HG03378 (cell line): ENCODE measurements at regions not wholly inside any gene's neighbourhood (a gene's known extent, or its start where the extent isn't known, plus 50 kb on each side); places are given as distances from the start of the nearest gene placed in this dataset.

Experiments used
- ATAC-seq: cut with Tn5 transposase; IDR thresholded peaks from one replicate; pipeline ENCODE4 v1.9.1; 2021; ENCODE audit warnings: mild to moderate bottlenecking, moderate library complexity; ENCODE audit not compliant: unreplicated experiment

- no peak for ATAC-seq
These were observed 1178.5 kb upstream of the MIR17HG start for GRCh38 chr13:90168953-90169352.

GRCh38 chr13:90170208-90170607 is 1177.3 kb upstream of the MIR17HG start:
- ATAC-seq: no peak

GRCh38 chr13:90171649-90172048 is 1175.8 kb upstream of the MIR17HG start:
- no peak for ATAC-seq

DNA sequence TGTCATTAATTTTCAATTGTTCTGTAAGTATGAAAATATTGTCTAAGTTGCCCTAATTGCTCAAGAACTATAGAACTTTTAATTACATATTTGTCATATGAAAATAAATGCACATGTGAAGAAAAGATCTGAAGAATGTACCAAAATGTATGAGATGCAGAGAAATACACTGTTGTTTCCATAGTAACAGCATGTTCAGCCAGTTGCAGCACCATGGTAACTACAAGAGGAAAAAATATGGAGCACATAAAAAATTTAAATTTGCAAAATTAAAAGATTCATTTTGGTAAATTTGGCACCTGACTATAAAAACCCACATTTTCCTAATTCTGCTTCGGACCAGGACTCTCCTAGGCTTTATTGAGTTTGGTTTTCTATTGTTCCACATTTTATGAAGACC is 1170.0 kb upstream of the MIR17HG start:
- no peak for ATAC-seq

DNA sequence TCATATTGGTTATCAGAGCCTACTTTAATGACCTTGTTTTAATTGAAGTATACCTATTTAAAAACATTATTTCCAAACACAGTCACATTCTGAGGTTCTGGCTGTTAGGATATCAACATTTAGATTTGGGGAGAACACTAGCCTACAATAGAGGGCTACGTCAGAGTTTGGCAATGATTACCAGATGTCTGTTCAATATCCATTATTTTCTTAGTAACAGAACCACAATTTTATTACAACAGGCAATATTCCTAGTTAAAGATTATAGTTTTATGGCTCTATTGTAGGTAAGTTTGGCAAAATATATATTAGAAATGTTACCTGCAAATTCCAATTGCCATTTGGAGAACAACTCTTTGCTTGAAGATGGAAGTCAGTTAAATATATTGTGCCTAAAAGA is 1163.1 kb upstream of the MIR17HG start:
- ATAC-seq: no peak

GRCh38 chr13:90185734-90186133 is 1161.8 kb upstream of the MIR17HG start:
- ATAC-seq: no peak

DNA sequence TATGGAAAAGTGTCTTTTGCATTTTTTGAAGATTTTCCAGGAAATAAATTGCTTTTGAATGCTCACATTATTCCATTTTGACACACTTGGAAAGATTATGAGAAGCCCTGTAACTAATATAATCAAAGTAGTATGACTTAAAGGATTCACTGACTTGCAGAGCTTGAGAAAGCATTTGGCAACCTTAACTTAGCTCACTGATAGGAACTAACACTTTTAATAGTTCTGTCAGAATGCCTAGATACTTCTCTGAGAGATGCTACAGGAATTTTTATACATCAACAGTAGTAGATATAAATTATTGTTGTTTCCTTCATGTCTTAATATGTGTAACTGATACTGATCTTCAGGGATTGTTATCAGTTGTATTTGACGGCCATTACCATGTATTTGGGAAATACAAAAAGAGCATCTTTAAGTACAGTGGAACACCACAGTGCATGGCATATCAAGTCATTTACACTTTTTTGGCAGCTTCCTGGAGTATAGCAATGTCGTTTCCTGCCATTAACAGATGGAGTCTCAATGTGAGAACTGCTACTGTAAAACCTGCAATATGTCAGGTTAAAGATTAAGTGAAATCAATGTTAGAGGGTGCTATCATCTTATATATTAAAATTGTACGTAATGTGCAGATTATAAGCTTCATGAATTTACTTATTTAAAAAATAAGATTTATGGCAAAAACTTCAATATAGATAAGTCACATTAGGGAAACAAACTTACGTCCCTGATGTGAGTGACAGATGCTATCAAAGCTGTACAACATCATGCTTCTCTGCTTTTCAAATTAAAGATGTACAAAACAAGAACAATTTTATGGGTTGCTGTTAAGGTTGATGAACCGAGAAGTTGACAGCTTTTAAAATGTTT is 1159.8 kb upstream of the MIR17HG start:
- no peak for ATAC-seq

- no peak for ATAC-seq
These were observed 1159.2 kb upstream of the MIR17HG start for GRCh38 chr13:90188351-90188636.

GRCh38 chr13:90197722-90198121 is 1149.8 kb upstream of the MIR17HG start:
- ATAC-seq: no peak

GRCh38 chr13:90201202-90201601 is 1146.3 kb upstream of the MIR17HG start:
- no peak for ATAC-seq

DNA sequence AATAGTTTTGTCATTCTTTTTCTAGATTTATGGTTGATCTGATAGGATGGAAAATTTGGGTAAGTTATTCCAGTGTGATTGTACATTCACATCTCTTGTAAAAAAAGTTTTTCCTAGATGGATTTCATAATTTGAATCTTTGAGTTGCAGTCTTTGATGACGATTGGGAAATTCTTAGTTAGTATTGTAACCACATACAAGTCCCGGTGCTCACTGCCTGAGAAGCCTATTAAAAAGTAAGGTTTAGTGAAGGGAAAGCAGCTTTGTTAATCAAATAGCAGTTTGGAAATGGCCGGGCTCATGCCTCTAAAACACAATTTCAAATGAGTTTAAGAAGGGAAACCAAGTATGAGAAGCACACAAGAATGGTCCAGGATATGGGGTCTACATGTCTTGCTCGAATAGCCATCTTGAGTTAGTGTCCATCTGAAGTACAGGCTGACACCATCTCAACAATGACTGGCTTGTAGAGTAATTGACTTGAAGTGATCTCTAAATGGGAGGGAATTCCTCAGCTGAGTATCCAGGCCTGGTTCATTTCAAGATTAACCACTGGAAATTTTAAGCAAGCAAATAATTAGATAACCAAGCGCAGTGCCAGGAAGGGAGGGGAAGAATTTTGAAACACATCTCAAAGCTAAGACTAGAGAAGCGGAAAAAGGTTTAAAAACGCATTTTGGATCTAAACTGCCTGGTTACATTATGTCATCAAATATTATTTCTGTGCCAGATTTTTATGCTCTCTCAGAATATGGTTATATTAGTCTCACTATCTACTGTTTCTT is 1145.6 kb upstream of the MIR17HG start:
- no peak for ATAC-seq

- ATAC-seq: no peak
These were observed 1142.4 kb upstream of the MIR17HG start for GRCh38 chr13:90205081-90205480.

- ATAC-seq: no peak
These were observed 1141.6 kb upstream of the MIR17HG start for GRCh38 chr13:90205911-90206310.

- ATAC-seq: no peak
These were observed 1130.2 kb upstream of the MIR17HG start for GRCh38 chr13:90217275-90217674.

DNA sequence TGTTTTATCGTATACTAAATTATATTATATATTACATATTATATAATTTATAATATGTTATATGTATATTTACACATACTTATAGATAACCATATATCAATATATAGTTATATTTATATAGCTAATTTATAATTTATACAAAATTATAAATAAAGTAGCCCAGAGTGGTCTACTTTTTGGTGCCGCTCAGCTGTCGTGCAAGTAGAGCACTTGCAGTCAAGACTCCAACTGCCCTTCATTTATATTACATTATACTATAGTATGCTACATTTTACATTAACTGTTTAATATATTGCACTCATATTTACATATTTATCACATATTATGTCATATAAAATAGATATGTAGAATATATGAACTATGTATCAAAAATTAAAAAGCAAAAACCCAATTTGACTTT is 1124.7 kb upstream of the MIR17HG start:
- no peak for ATAC-seq

- ATAC-seq: no peak
These were observed 1117.2 kb upstream of the MIR17HG start for GRCh38 chr13:90230311-90230710.

DNA sequence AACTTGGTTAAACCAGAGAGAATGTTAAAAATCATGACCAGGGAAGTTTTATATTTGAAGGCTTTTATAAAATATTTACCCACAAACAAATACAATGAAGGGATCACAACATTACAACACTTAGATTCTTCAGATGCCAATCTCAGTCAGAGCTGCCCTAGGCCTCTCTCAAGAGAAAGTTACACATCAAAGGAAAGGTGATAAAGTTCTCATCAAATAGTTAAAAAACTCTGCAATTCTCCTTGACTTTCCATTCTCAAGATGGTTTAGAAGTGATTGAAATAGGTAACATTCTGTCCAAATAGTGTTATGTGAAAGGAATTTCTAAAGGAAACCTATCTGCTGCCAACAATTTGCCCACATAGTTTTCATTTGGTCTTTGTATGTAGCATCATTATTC is 1115.2 kb upstream of the MIR17HG start:
- ATAC-seq: no peak

DNA sequence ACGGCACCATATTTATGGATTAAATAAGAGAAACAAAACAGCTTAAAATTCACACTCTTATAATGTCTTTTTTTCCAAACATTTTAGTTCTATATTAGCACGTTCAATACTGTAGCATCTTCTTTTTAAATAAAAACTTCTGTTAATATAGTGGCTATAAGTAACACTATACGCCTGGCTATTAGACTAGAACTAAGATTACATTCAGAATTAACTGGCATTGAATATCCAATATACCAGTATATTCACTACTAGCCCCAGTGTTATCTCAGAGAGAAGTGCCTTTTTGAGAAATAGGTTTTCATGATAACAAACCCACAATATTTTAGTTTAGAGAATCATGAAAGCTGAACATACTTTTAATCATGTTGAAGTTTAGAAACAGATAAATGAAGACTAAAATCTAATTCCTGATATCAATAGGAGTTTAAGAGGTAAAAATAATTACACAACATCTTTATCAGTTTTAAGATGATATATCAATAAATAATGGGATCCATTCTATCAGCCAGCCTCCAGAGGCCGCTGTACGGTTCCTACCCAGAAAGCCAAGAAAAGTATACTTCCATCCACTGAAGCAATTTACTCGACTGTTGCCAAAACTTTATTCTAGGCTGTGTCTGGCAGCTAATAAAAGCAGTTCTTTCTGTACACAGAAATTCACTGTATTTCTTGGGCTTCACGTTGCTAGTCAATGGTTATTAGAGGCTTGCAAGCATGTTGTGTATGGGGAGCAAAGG is 1113.4 kb upstream of the MIR17HG start:
- no peak for ATAC-seq

- ATAC-seq: no peak
These were observed 1109.6 kb upstream of the MIR17HG start for GRCh38 chr13:90237852-90238251.

DNA sequence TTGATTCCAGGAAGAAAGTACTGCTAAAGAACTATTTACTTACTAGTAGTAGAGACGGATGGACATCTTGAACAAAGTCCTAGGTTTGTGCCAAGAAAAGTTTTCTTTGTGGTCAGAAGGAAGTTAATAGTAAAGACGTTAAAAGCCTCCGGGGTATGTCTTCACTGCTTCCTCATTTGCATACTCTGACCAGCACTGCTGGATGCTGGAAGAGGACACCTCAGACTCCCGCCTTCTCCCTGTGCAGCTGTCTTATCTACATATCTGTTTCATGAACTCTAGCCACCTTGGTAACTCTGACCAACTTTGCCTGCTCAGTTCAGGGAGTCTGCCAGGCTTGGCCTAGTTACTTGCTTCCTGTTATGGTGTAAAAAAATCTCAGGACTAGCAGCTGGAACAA is 1109.1 kb upstream of the MIR17HG start:
- ATAC-seq: no peak

- ATAC-seq: no peak
These were observed 1108.4 kb upstream of the MIR17HG start for GRCh38 chr13:90239130-90239529.

- ATAC-seq: no peak
These were observed 1101.5 kb upstream of the MIR17HG start for GRCh38 chr13:90246005-90246404.
